ENCODE measurements at regions not wholly inside any gene's neighbourhood (a gene's known extent, or its start where the extent isn't known, plus 50 kb on each side); places are given as distances from the start of the nearest gene placed in this dataset.

DNA sequence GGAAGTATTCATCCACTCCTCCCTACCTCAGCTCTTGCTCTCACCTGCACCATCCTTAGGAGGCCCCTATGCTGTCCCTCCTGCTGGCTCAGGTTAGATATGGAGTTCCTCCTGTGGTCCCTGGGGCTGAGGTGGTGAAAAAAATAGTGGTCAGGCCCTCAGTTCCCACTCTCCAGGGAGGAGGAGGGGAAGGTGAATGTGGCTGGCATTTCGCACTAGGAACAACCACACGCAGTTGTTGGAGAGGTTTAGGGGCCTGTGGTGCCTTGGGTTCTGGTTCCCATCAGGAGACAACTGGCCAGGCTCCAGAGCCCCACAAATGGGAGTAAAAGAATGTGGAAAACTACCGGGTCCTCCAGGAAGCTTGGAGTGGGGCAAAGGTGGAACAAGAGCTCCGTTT is 81.7 kb upstream of the HSPA9 start:
- ChIA-PET POLR2A (ENCODE audit: low non-redundant PET) (no interaction called here), CTCF (interaction anchor here (0.5 to 0.8 kb wide), 4 partner anchors 16 to 133 kb away, joined by 3 to 4 read pairs (median 3); no protein-coding TSS in a partner anchor)
- TF ChIP-seq, protein P1, sequence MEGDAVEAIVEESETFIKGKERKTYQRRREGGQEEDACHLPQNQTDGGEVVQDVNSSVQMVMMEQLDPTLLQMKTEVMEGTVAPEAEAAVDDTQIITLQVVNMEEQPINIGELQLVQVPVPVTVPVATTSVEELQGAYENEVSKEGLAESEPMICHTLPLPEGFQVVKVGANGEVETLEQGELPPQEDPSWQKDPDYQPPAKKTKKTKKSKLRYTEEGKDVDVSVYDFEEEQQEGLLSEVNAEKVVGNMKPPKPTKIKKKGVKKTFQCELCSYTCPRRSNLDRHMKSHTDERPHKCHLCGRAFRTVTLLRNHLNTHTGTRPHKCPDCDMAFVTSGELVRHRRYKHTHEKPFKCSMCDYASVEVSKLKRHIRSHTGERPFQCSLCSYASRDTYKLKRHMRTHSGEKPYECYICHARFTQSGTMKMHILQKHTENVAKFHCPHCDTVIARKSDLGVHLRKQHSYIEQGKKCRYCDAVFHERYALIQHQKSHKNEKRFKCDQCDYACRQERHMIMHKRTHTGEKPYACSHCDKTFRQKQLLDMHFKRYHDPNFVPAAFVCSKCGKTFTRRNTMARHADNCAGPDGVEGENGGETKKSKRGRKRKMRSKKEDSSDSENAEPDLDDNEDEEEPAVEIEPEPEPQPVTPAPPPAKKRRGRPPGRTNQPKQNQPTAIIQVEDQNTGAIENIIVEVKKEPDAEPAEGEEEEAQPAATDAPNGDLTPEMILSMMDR (conservative IDR thresholded peaks at IDR 0.05; ENCODE audit: low read depth): no peak

DNA sequence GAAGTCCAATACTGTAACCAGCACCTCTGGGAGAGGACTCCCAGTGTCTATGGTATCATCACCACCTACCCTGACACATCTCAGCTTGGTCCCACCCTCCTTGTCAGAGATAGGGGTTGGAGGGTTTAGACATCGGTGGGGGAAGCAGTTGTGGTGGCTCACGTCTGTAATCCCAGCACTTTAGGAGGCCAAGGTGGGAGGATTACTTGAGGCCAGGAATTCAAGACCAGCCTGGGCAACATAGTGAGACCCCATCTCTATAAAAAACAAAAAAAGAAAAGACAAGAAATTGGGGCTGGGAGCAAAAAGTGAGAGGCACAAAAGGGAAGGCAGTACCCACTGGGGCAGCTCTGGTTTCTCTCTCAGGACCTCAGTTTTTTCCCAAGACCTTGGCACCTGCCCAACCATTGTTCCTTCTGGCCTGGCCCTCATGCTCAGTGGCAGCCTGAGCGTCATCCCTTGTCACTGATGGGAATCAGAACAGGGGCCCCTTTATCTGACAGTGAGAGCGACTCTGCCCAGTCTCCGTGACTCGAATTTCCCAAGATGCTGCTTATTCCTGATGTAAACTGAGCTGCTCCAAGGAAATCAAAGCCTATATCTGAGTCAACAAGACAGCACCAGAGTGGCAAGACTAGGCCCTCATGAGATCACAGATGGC is 80.5 kb upstream of the HSPA9 start:
- TF ChIP-seq, protein P1 (conservative IDR thresholded peaks at IDR 0.05; ENCODE audit: low read depth): no peak
- no peak overlapping the region for H3K27ac ChIP-seq
- POLR2A ChIA-PET (ENCODE audit: low non-redundant PET): no interaction called here
- no peak for DNase-seq (ENCODE audit: low spot score)
- CTCF ChIA-PET: interaction anchor here (0.9 kb wide), 1 partner anchor 70 kb away, joined by 3 read pairs; no protein-coding TSS in a partner anchor

More for the DNA sequence above, 81.7 kb upstream of the HSPA9 start:
- H3K27ac ChIP-seq: no peak overlapping the region
- no peak for DNase-seq (ENCODE audit: low spot score)

DNA sequence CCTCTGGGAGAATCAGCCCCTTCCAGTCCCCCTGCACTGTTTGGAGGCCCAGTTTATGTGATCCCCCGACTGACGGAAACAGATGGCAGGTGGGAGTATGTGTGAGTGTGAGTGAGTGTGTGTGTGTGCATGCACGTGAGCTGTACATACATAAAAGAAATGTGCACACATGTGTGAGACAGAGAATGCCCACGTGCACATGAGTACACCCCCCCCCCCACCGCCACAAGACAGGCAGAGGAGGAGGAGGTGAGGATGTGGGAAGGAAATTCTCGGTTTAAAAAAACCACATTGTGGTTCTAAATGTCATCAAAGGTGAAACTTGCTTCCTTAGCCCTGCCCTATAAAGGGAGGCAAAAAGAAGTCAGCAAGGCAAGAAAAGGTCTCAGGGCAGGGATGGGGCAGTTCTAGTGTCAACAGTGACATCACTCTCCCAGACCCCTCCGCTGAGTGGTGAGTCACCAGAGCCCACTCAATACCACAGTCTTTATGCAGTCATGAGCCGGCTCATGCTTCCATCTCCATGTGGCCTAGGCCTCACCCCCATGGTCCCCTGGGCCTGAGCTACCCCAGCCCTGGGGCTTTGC is 79.2 kb upstream of the HSPA9 start:
- no peak overlapping the region for H3K27ac ChIP-seq
- TF ChIP-seq, protein P1 (conservative IDR thresholded peaks at IDR 0.05; ENCODE audit: low read depth): no peak
- CTCF ChIA-PET: interaction anchor here (0.6 to 2.2 kb wide), 9 partner anchors 48 to 574 kb away, joined by 3 to 18 read pairs (median 3); no protein-coding TSS in a partner anchor
- POLR2A ChIA-PET (ENCODE audit: low non-redundant PET): no interaction called here
- DNase-seq (ENCODE audit: low spot score): no peak

DNA sequence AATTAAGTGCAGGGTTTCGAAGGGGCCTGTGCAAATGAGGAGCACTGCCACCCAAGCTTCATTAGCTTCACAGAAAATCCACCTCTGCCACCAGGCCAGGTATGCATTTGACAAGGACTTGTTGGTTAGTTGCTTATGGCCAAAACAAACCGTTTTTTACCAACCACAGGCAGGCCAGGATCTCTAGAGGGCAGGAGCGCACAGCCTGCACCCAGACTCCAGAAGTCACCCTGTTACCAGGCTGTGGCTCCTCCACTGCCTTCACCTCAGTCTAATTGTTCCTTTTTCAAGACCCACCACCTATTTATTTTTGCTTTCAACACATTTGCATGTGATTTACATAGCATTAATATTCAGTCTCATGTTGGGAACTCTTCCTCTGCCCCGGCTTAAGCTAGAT is 78.3 kb upstream of the HSPA9 start:
- ChIA-PET CTCF (interaction anchor here (0.6 to 2.2 kb wide), 12 partner anchors 8 to 616 kb away, joined by 3 to 18 read pairs (median 3); no protein-coding TSS in a partner anchor), POLR2A (ENCODE audit: low non-redundant PET) (no interaction called here)
- TF ChIP-seq, protein P1 (conservative IDR thresholded peaks at IDR 0.05; ENCODE audit: low read depth): no peak
- peak; percentile 30 for DNase-seq (ENCODE audit: low spot score)
- H3K27ac ChIP-seq: no peak overlapping the region

DNA sequence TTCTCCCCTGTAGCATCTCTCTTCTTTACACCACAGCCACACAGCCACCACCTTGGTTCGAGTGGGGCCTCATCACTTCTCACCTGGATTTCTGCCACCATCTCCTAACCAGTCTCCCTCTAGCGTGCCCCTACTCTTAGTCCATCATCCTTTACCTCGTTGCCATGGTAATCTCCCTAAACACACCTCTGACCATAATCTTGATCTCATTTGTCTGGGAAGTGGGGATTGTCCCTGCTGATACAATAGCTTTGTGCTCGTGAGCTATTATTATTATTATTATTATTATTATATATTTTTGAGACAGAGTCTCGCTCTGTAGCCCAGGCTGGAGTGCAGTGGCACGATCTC is 76.5 kb upstream of the HSPA9 start:
- POLR2A ChIA-PET (ENCODE audit: low non-redundant PET): no interaction called here
- CTCF ChIA-PET: interaction anchor here (1.0 to 2.9 kb wide), 3 partner anchors 9 to 138 kb away, joined by 5 to 14 read pairs (median 10); no protein-coding TSS in a partner anchor
- no peak for DNase-seq (ENCODE audit: low spot score)
- TF ChIP-seq, protein P1 (conservative IDR thresholded peaks at IDR 0.05; ENCODE audit: low read depth): no peak
- H3K27ac ChIP-seq: no peak overlapping the region

DNA sequence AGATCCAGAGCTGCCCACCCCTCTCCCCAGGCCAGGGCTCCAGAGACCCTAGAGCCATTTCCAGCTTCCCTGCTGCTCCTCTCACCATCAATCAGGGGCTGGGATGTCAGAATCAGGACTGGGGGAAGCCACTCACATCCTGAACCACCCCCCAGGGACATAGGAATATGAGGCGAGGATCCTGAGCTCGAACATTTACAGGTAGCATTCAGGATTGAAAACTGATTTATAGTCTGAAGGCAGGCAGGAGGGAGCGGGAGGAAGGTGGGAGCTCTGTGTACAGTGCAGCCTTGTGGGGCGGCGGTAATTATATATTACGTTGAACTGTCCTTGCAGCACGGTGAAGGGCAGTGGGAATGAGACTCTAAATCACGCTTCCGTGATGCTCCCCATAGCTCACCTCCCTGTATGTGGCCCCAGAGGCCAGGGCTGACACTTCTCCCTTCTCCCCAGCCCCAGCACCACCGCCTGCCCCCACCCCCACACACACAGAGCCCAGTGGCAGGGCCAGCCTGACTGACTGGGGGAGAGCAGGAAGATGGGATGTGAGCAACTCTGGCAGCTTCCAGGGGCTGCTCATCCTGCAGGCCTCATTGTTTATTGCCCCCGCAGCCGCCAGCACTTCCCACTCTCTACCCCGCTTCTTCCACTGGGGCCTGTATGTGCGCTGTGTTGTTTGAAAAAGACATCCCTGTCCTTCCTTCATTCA is 76.0 kb upstream of the HSPA9 start:
- TF ChIP-seq, protein P1 (conservative IDR thresholded peaks at IDR 0.05; ENCODE audit: low read depth): no peak
- no peak overlapping the region for H3K27ac ChIP-seq
- ChIA-PET CTCF (interaction anchor here (1.0 to 2.9 kb wide), 3 partner anchors 9 to 139 kb away, joined by 5 to 14 read pairs (median 10); no protein-coding TSS in a partner anchor), POLR2A (ENCODE audit: low non-redundant PET) (no interaction called here)
- DNase-seq (ENCODE audit: low spot score): no peak
